ENCODE measurements at regions not wholly inside any gene's neighbourhood (a gene's known extent, or its start where the extent isn't known, plus 50 kb on each side); places are given as distances from the start of the nearest gene placed in this dataset.

DNA sequence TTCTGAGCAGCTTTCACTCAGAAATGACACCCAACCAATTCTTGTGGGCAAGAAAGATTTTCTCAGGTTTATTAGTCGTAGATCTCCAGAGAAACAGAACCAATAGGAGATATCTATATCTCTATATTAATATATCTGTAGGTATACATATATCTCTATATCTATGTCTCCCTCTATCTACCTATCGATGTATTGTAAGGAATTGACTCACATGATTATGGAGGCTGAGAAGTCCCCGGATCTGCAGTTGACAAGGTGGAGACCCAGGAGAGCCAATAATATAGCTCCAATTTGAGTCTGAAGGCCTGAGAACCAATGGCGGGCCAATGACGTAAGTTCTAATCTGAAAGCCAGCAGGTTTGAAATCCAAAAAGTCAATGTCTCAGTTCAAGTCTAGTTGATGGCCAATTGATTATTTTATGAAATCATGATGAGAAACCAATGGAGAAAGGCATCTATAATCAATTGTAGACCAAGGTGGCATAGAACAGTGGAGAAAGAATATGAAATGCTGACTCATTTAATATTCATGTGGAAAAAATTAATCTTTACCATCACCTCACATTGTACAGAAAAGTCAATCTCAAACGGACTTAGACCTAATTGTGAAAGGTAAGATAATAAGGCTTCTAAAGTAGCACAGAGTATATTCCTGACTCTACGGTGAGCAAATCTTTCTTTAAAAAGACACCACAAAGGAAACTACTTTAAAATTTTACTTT lies 65.6 kb upstream of the CHRNA7 start:
- Histone ChIP-seq H3K9me3 (peaks cover 0 to 3% (median 0%) of the 10 kb centered on the region in 3 donors), H3K27ac (no peak overlapping the region), H3K36me3 (no peaks in the 10 kb centered on the region), H3K4me1 (no peaks in the 10 kb centered on the region), H3K27me3 (peaks cover 0 to 8% (median 0%) of the 10 kb centered on the region in 4 donors), H3K4me3 (no peak overlapping the region)
- no peak for DNase-seq
- TF ChIP-seq, protein P1, sequence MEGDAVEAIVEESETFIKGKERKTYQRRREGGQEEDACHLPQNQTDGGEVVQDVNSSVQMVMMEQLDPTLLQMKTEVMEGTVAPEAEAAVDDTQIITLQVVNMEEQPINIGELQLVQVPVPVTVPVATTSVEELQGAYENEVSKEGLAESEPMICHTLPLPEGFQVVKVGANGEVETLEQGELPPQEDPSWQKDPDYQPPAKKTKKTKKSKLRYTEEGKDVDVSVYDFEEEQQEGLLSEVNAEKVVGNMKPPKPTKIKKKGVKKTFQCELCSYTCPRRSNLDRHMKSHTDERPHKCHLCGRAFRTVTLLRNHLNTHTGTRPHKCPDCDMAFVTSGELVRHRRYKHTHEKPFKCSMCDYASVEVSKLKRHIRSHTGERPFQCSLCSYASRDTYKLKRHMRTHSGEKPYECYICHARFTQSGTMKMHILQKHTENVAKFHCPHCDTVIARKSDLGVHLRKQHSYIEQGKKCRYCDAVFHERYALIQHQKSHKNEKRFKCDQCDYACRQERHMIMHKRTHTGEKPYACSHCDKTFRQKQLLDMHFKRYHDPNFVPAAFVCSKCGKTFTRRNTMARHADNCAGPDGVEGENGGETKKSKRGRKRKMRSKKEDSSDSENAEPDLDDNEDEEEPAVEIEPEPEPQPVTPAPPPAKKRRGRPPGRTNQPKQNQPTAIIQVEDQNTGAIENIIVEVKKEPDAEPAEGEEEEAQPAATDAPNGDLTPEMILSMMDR (IDR thresholded peaks at IDR 0.05) = no peak
- no peak for TF ChIP-seq POLR2A (IDR thresholded peaks at IDR 0.05)
- WGBS, 2 donors = 82 to 83% methylated on average over 7 of the region's 7 CpGs
- intact Hi-C loops (cut with DNase I) = no loop called here

DNA sequence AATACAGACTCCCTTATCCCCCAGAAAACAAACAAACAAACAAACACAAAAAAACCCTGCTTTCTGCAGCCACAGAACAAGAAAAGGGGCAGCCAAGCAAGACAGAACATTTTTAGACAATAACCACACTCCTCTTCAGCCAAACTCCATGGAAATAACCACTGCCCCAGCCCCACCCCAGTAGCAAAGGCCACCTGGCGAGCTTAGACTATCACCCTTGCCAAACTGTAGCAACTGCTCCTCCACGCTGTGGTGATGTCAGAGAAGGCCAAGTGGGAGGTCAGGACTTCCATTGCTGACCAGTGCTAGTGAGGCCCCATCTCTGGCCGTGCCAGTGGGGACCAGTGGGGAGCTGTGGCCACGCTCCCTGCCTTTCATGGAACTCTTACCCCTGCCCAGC lies 60.3 kb upstream of the CHRNA7 start:
- no peak for DNase-seq
- WGBS, 2 donors = 20 to 47% methylated on average over 1 to 3 of the region's 4 CpGs
- intact Hi-C loops (cut with DNase I) = no loop called here
- Histone ChIP-seq H3K9me3 (no peaks in the 10 kb centered on the region), H3K4me1 (peaks cover 0 to 4% (median under 1%) of the 10 kb centered on the region in 3 donors), H3K27ac (no peak overlapping the region), H3K4me3 (no peak overlapping the region), H3K27me3 (peaks cover 0 to 5% (median 0%) of the 10 kb centered on the region in 4 donors), H3K36me3 (no peaks in the 10 kb centered on the region)
- TF ChIP-seq POLR2A (IDR thresholded peaks at IDR 0.05) = no peak
- TF ChIP-seq, protein P1 (IDR thresholded peaks at IDR 0.05) = no peak

DNA sequence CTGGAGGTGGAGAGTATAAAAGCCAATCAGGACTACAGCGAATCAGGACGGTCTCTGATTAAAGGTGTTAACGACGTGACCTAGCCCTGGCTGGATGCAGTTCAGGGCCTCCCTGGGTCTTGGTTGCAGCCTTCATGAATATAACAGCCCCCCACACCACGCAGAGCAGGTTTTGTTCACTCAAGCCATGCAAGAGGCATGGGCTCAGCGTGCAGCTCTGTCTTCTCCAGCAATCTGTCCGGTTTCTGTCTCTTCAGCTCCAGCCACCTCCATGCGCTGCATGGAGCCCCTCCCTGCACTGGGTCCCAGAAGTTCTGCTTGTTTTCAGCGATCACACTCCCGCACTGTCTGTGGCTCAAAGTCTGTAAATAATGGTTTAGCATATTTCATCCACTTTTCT lies 57.1 kb upstream of the CHRNA7 start:
- TF ChIP-seq, protein P1 (IDR thresholded peaks at IDR 0.05) = no peak
- no peak for TF ChIP-seq POLR2A (IDR thresholded peaks at IDR 0.05)
- H3K27ac ChIP-seq = no peak overlapping the region
- H3K4me3 ChIP-seq = no peak overlapping the region
- no peaks in the 10 kb centered on the region for H3K9me3 ChIP-seq
- no peaks in the 10 kb centered on the region for H3K36me3 ChIP-seq
- no peak for DNase-seq
- WGBS, 2 donors = 73 to 82% methylated on average over 10 of the region's 10 CpGs
- peaks cover 0 to 33% (median 0%) of the 10 kb centered on the region in 4 donors for H3K27me3 ChIP-seq
- intact Hi-C loops (cut with DNase I) = no loop called here
- H3K4me1 ChIP-seq = peaks cover 6 to 21% (median 7%) of the 10 kb centered on the region in 3 donors

DNA sequence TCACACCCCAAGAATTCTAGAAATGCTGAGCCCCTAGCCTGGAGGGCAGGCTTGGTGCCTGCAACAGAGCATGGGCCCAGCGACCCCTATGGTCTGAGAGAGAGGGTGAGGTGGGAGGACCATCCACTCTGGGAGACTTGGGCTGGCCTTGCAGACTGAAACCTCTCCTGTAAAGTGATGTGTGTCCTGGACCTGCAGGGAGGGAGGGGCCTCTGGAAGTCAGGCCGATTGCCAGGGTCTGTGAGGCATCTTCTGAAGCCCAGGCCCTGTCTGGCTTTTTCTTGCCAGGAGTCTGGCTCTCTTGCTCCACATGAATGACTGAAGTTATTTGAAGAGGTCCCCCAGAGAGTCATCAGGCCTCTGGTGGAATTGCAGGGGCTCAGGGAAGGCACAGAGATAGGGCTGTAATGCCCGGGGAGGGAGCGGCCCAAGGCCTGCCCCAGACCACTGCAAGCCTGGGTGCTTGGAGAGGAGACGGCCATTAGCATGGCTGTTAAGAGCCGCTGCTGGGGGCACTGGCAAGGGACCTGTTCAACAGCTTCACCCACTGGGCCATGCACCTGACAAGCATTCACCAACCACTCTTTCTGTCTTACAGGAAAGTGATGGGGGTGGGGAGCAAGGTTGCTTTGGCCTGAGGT lies 56.0 kb upstream of the CHRNA7 start:
- no peak overlapping the region for H3K27ac ChIP-seq
- WGBS, 2 donors = 86% methylated on average over 1 of the region's 6 CpGs; no CpG with 5 or more reads in 1 of the 2 donors
- H3K4me3 ChIP-seq = no peak overlapping the region
- TF ChIP-seq POLR2A (IDR thresholded peaks at IDR 0.05) = no peak
- TF ChIP-seq, protein P1 (IDR thresholded peaks at IDR 0.05) = no peak
- H3K36me3 ChIP-seq = no peaks in the 10 kb centered on the region
- no peak for DNase-seq
- intact Hi-C loops (cut with DNase I) = no loop called here
- H3K4me1 ChIP-seq = peaks cover 6 to 23% (median 7%) of the 10 kb centered on the region in 3 donors
- H3K27me3 ChIP-seq = peaks cover 0 to 40% (median 0%) of the 10 kb centered on the region in 4 donors
- no peaks in the 10 kb centered on the region for H3K9me3 ChIP-seq
